MCF 10A (cell line): ENCODE measurements at regions not wholly inside any gene's neighbourhood (a gene's known extent, or its start where the extent isn't known, plus 50 kb on each side); places are given as distances from the start of the nearest gene placed in this dataset.

ENCODE experiments used
- BruUV-seq: library from RNA; stranded (reverse); fragments of 400-500 nt; replicated peaks from 2 replicates; lab custom pipeline; 2021; lab: Mats Ljungman, UMichigan
- CTCF ChIA-PET: fragments of 300-600 bp; sonication (Branson Sonifier 250); formaldehyde crosslinking; extraction: SDS; loops from one replicate; lab custom pipeline; 2021; ENCODE audit warnings: antibody characterized with exemption, inconsistent platforms; lab: Yijun Ruan, JAX
- POLR2A ChIA-PET: fragments of 300-600, 350-650 bp; sonication (Branson Sonifier 250); formaldehyde crosslinking; extraction: SDS; loops from one replicate; lab custom pipeline; 2020; ENCODE audit warnings: antibody characterized with exemption, inconsistent platforms; lab: Yijun Ruan, JAX
- DNase-seq: peaks from one replicate; pipeline ENCODE4 v3.0.0-alpha.2; 2018; ENCODE audit not compliant: unreplicated experiment
- H3K27ac Mint-ChIP-seq: one replicate; pipeline ENCODE4 v1.8.0; 2022; ENCODE audit warnings: mild to moderate bottlenecking, low read depth, mixed read lengths; ENCODE audit not compliant: unreplicated experiment
- H3K27me3 Mint-ChIP-seq: one replicate; pipeline ENCODE4 v1.8.0; 2022; ENCODE audit warnings: mixed read lengths; ENCODE audit not compliant: insufficient read depth, unreplicated experiment
- H3K36me3 Mint-ChIP-seq: one replicate; pipeline ENCODE4 v1.8.0; 2022; ENCODE audit warnings: mild to moderate bottlenecking, moderate library complexity, mixed read lengths; ENCODE audit not compliant: insufficient read depth, unreplicated experiment
- H3K4me1 Mint-ChIP-seq: one replicate; pipeline ENCODE4 v1.8.0; 2022; ENCODE audit warnings: mixed read lengths; ENCODE audit not compliant: insufficient read depth, unreplicated experiment
- H3K4me3 Mint-ChIP-seq: one replicate; pipeline ENCODE4 v1.8.0; 2022; ENCODE audit warnings: mild to moderate bottlenecking, moderate library complexity, mixed read lengths; ENCODE audit not compliant: unreplicated experiment
- H3K9me3 Mint-ChIP-seq: one replicate; pipeline ENCODE4 v1.8.0; 2022; ENCODE audit warnings: mixed read lengths; ENCODE audit not compliant: unreplicated experiment
- CTCF ChIP-seq: fragments of 200-600 bp; IDR thresholded peaks from one replicate; pipeline ENCODE4 v1.8.0; 2022; ENCODE audit warnings: antibody characterized with exemption, mild to moderate bottlenecking; ENCODE audit not compliant: unreplicated experiment
- intact Hi-C: fragments of 100-400 bp; cut with micrococcal nuclease; formaldehyde crosslinking; loops from 2 replicates; pipeline ENCODE4 v1.14.1; 2022

DNA sequence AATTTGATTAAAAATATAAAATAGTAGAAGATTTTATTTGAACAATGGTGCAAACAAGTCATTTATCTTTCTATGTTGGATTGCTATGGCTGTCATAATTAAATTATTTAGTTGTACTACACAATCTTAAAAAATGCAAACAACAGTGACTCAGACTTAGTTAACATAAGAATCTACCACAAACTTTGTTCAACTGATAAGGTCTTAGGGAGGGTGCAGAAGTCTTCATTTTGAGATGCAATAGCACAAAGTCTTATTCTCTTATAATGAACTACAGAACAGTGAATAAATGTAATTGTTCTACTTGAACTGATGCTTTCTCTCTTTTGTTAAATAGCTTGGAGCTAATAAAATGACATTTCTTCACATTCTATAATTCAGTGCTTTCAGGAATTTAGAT is 482.8 kb upstream of the NAALADL2 start:
- POLR2A ChIA-PET: no interaction called here
- no peaks in the 10 kb centered on the region for H3K27me3 Mint-ChIP-seq
- no TSS peak for BruUV-seq
- intact Hi-C loops: no loop called here
- CTCF ChIA-PET: no interaction called here
- H3K4me3 Mint-ChIP-seq: no peak overlapping the region
- no peak overlapping the region for H3K27ac Mint-ChIP-seq
- H3K36me3 Mint-ChIP-seq: no peaks in the 10 kb centered on the region
- no peaks in the 10 kb centered on the region for H3K9me3 Mint-ChIP-seq
- no peak for TF ChIP-seq CTCF
- DNase-seq: no peak
- no peaks in the 10 kb centered on the region for H3K4me1 Mint-ChIP-seq

DNA sequence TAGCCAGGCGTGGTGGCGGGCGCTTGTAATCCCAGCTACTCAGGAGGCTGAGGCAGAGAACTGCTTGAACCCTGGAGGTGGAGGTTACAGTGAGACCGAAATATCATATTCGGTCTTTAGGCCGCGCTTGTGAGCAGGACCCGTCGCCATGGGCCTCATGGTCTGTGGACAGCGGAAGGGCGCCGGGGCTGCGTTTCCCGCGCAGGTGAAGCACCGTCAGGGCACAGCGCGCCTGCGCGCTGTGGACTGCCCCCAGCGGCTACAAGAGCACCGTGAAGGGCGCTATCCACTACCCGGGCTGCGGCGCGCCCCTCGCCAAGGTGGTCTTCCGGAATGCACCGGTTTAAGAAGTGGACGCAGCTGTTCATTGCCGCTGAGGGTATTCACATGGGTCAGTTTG is 482.0 kb upstream of the NAALADL2 start:
- CTCF ChIA-PET: no interaction called here
- H3K9me3 Mint-ChIP-seq: no peaks in the 10 kb centered on the region
- H3K27ac Mint-ChIP-seq: no peak overlapping the region
- H3K36me3 Mint-ChIP-seq: no peaks in the 10 kb centered on the region
- H3K27me3 Mint-ChIP-seq: no peaks in the 10 kb centered on the region
- POLR2A ChIA-PET: no interaction called here
- intact Hi-C loops: no loop called here
- no peak for DNase-seq
- no TSS peak for BruUV-seq
- H3K4me3 Mint-ChIP-seq: no peak overlapping the region
- TF ChIP-seq CTCF: no peak
- no peaks in the 10 kb centered on the region for H3K4me1 Mint-ChIP-seq

GRCh38 chr3:174377684-174378083 is 481.4 kb upstream of the NAALADL2 start:
- Mint-ChIP-seq H3K36me3 (no peaks in the 10 kb centered on the region), H3K27ac (no peak overlapping the region), H3K4me1 (no peaks in the 10 kb centered on the region), H3K9me3 (no peaks in the 10 kb centered on the region), H3K4me3 (no peak overlapping the region), H3K27me3 (no peaks in the 10 kb centered on the region)
- POLR2A ChIA-PET: no interaction called here
- CTCF ChIA-PET: no interaction called here
- no peak for DNase-seq
- TF ChIP-seq CTCF: no peak
- intact Hi-C loops: no loop called here
- BruUV-seq: no TSS peak

DNA sequence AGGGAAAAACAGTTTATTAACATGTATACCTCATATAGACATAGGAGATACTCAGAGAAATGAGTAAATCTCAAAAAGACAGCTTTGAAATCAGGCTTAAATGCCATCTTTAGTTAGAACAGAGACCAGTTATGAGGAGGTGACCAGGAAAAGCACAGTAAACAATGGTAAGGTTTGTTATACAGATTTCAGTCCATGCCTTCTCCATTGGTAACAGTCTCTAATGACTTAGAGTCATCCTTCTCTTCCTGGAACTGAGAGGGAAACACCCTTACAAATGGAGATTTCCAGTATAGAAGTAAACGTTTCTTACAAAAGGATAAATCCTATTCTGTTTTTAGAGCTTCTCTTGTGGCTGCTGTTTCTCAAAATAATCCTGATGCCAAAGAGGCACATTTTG is 476.3 kb upstream of the NAALADL2 start:
- ChIA-PET POLR2A (no interaction called here), CTCF (interaction anchor here (0.6 kb wide), 1 partner anchor 58 kb away, joined by 3 read pairs; no protein-coding TSS in a partner anchor)
- H3K27ac Mint-ChIP-seq: no peak overlapping the region
- BruUV-seq: no TSS peak
- no peaks in the 10 kb centered on the region for H3K9me3 Mint-ChIP-seq
- TF ChIP-seq CTCF: no peak
- H3K4me3 Mint-ChIP-seq: no peak overlapping the region
- H3K27me3 Mint-ChIP-seq: no peaks in the 10 kb centered on the region
- intact Hi-C loops: no loop called here
- no peaks in the 10 kb centered on the region for H3K36me3 Mint-ChIP-seq
- no peak for DNase-seq
- no peaks in the 10 kb centered on the region for H3K4me1 Mint-ChIP-seq
